H1 (cell line): ENCODE measurements at regions not wholly inside any gene's neighbourhood (a gene's known extent, or its start where the extent isn't known, plus 50 kb on each side); places are given as distances from the start of the nearest gene placed in this dataset.

ENCODE experiments used
- CTCF ChIA-PET: fragments of 300-600 bp; sonication (Branson Sonifier 250); formaldehyde crosslinking; loops from one replicate; lab custom pipeline; 2021; ENCODE audit not compliant: partially characterized antibody; lab: Charles Lee
- POLR2A ChIA-PET: fragments of 300-600 bp; sonication (Branson Sonifier 250); formaldehyde crosslinking; loops from one replicate; lab custom pipeline; 2021; ENCODE audit warnings: inconsistent platforms; ENCODE audit not compliant: partially characterized antibody; lab: Charles Lee
- DNase-seq, 2 experiments: peaks; one replicate each; pipeline versions ENCODE4 v3.0.0 to v3.0.0-alpha.2; 2010 to 2022; ENCODE audit warnings: low spot score in 2 of 2, low read depth in 1 of 2, mixed read lengths in 1 of 2
- FAIRE-seq: peaks from 2 replicates; lab custom pipeline; 2011; peaks lifted over from hg19 to GRCh38; lab: Jason Lieb, UNC
- H2AFZ ChIP-seq: 2 replicates; pipeline ENCODE4 v1.8.1; 2012; ENCODE audit warnings: low read length, inconsistent platforms
- H2AK5ac ChIP-seq: 2 replicates; pipeline ENCODE4 v1.6.1; 2013; ENCODE audit warnings: low read depth, low read length
- H2BK120ac ChIP-seq: replicated peaks from 2 replicates; pipeline ENCODE3; 2013; ENCODE audit warnings: low read depth, low read length, inconsistent platforms
- H2BK12ac ChIP-seq: 2 replicates; pipeline ENCODE4 v1.6.1; 2013; ENCODE audit warnings: low read depth, low read length
- H2BK15ac ChIP-seq: 2 replicates; pipeline ENCODE4 v1.6.1; 2013; ENCODE audit warnings: low read length
- H2BK20ac ChIP-seq: 2 replicates; pipeline ENCODE4 v1.6.1; 2013; ENCODE audit warnings: low read length
- H2BK5ac ChIP-seq: 2 replicates; pipeline ENCODE4 v1.6.1; 2013; ENCODE audit warnings: low read depth, low read length
- H3K14ac ChIP-seq: 2 replicates; pipeline ENCODE4 v1.6.1; 2013; ENCODE audit warnings: inconsistent platforms; ENCODE audit not compliant: insufficient read length
- H3K18ac ChIP-seq: 2 replicates; pipeline ENCODE4 v1.6.1; 2013; ENCODE audit warnings: low read length; ENCODE audit errors: extremely low read depth
- H3K23ac ChIP-seq: 2 replicates; pipeline ENCODE4 v1.6.1; 2013; ENCODE audit warnings: inconsistent platforms; ENCODE audit not compliant: insufficient read length
- H3K23me2 ChIP-seq: 2 replicates; pipeline ENCODE4 v1.6.1; 2013; ENCODE audit warnings: low read depth, low read length
- H3K27ac ChIP-seq: 2 replicates; pipeline ENCODE4 v1.6.1; 2011; ENCODE audit warnings: low read depth, low read length, inconsistent platforms
- H3K27me3 ChIP-seq, 4 experiments: replicated peaks in 1 of 4; 1 replicate in 1 of 4; 2 replicates in 3 of 4; pipeline versions ENCODE4 v1.6.1 to v1.8.1; 2011 to 2013; ENCODE audit warnings: low read length in 3 of 4, mild to moderate bottlenecking in 3 of 4, inconsistent platforms in 2 of 4, mixed read lengths in 2 of 4, moderate library complexity in 1 of 4; ENCODE audit not compliant: control insufficient read depth in 3 of 4, insufficient read depth in 3 of 4; ENCODE audit errors: extremely low read depth in 1 of 4
- H3K36me3 ChIP-seq, 4 experiments: 2 replicates each; pipeline versions ENCODE4 v1.6.1 to v1.8.1; 2011 to 2013; ENCODE audit warnings: mild to moderate bottlenecking in 4 of 4, low read length in 3 of 4, moderate library complexity in 2 of 4, control low read depth in 1 of 4, inconsistent platforms in 1 of 4; ENCODE audit not compliant: insufficient read depth in 4 of 4, control insufficient read depth in 2 of 4
- H3K4ac ChIP-seq: replicated peaks from 2 replicates; pipeline ENCODE3; 2013; ENCODE audit warnings: low read length, low read depth, mixed read lengths, inconsistent platforms; ENCODE audit not compliant: insufficient read length
- H3K4me1 ChIP-seq, 4 experiments: replicated peaks in 1 of 4; 1 replicate in 1 of 4; 2 replicates in 3 of 4; pipeline versions ENCODE4 v1.6.1 to v1.8.1; 2011 to 2013; ENCODE audit warnings: low read length in 3 of 4, inconsistent platforms in 2 of 4, mixed read lengths in 1 of 4; ENCODE audit not compliant: insufficient read depth in 4 of 4, control insufficient read depth in 3 of 4
- H3K4me2 ChIP-seq, 2 experiments: 2 replicates each; pipeline versions ENCODE4 v1.6.1 to v1.8.1; 2011 to 2013; ENCODE audit warnings: low read depth in 2 of 2, low read length in 2 of 2, control low read depth in 1 of 2, inconsistent platforms in 1 of 2, mild to moderate bottlenecking in 1 of 2; ENCODE audit not compliant: insufficient read depth in 1 of 2
- H3K4me3 ChIP-seq, 4 experiments: fragments of 200-600, 300-600 bp in 1 of 4; sonication (generic), shearing (Covaris generic), sonication (Bioruptor Twin) in 1 of 4; 2 replicates each; pipeline versions ENCODE4 v1.5.1 to v1.8.1; 2011 to 2016; ENCODE audit warnings: low read length in 4 of 4, low read depth in 3 of 4, control low read depth in 2 of 4, inconsistent platforms in 2 of 4, mild to moderate bottlenecking in 2 of 4, mixed read lengths in 1 of 4, moderate library complexity in 1 of 4; ENCODE audit not compliant: insufficient read depth in 2 of 4; ENCODE audit errors: extremely low read depth in 1 of 4
- H3K56ac ChIP-seq: replicated peaks from 2 replicates; pipeline ENCODE3; 2013; ENCODE audit warnings: low read depth, mild to moderate bottlenecking, mixed read lengths, low read length, inconsistent platforms; ENCODE audit not compliant: insufficient read length
- H3K79me1 ChIP-seq: 2 replicates; pipeline ENCODE4 v1.6.1; 2013; ENCODE audit warnings: low read depth, low read length, control low read depth
- H3K79me2 ChIP-seq, 2 experiments: 2 replicates each; pipeline versions ENCODE4 v1.6.1 to v1.8.1; 2012 to 2013; ENCODE audit warnings: low read length in 2 of 2, mild to moderate bottlenecking in 2 of 2, inconsistent platforms in 1 of 2; ENCODE audit not compliant: insufficient read depth in 2 of 2, control insufficient read depth in 1 of 2
- H3K9ac ChIP-seq, 4 experiments: replicated peaks in 1 of 4; 1 replicate in 1 of 4; 2 replicates in 3 of 4; pipeline versions ENCODE4 v1.6.1 to v1.8.1; 2011 to 2013; ENCODE audit warnings: low read depth in 3 of 4, low read length in 3 of 4, control low read depth in 2 of 4, mild to moderate bottlenecking in 2 of 4, moderate library complexity in 2 of 4, inconsistent platforms in 1 of 4; ENCODE audit errors: extremely low read depth in 1 of 4
- H3K9me3 ChIP-seq, 2 experiments: 2 replicates each; pipeline versions ENCODE4 v1.6.1 to v1.8.1; 2012 to 2013; ENCODE audit warnings: mild to moderate bottlenecking in 2 of 2, moderate library complexity in 2 of 2, control low read depth in 1 of 2, inconsistent platforms in 1 of 2, low read depth in 1 of 2, low read length in 1 of 2, mixed read lengths in 1 of 2; ENCODE audit not compliant: insufficient read depth in 2 of 2
- H4K20me1 ChIP-seq, 2 experiments: replicated peaks in 1 of 2; 2 replicates each; pipeline versions ENCODE3 to v1.8.1; 2011 to 2013; ENCODE audit warnings: inconsistent platforms in 2 of 2, low read length in 2 of 2, mild to moderate bottlenecking in 1 of 2; ENCODE audit not compliant: insufficient read depth in 2 of 2, control insufficient read depth in 1 of 2
- H4K5ac ChIP-seq: 2 replicates; pipeline ENCODE4 v1.6.1; 2013; ENCODE audit warnings: low read length, low read depth, mixed read lengths, inconsistent platforms; ENCODE audit not compliant: insufficient read length
- H4K8ac ChIP-seq: 2 replicates; pipeline ENCODE4 v1.8.0; 2013; ENCODE audit warnings: mild to moderate bottlenecking, moderate library complexity, low read length, inconsistent platforms; ENCODE audit not compliant: insufficient read depth; ENCODE audit errors: extremely low read depth
- H4K91ac ChIP-seq: replicated peaks from 2 replicates; pipeline ENCODE3; 2013; ENCODE audit warnings: low read length, mixed read lengths, inconsistent platforms; ENCODE audit not compliant: insufficient read length
- SAP30 ChIP-seq: fragments of 300-600 bp; sonication (generic); IDR thresholded peaks from 2 replicates; pipeline ENCODE4 v1.7.1; 2012; ENCODE audit warnings: low read length, moderate library complexity, mild to moderate bottlenecking, inconsistent platforms; ENCODE audit not compliant: insufficient read depth, insufficient replicate concordance
- YY1 ChIP-seq: IDR thresholded peaks from 2 replicates; pipeline ENCODE4 v1.6.1; 2011; ENCODE audit warnings: low read depth, mild to moderate bottlenecking, low read length
- WGBS, 2 experiments: shearing (Covaris generic) in 1 of 2; methylation state at CpG; one replicate each; pipeline versions ENCODE4 v1.1.6 to v1.1.7; 2013 to 2015; ENCODE audit warnings: low lambda C conversion rate in 2 of 2, mixed read lengths in 2 of 2, inconsistent platforms in 1 of 2, low coverage in 1 of 2, missing lambda C conversion rate in 1 of 2; ENCODE audit not compliant: insufficient replicate concordance in 2 of 2, insufficient coverage in 1 of 2, insufficient read length in 1 of 2; ENCODE audit errors: extremely low coverage in 1 of 2, missing lambda C conversion rate in 1 of 2; 5-methylcytosine and 5-hydroxymethylcytosine counted together

DNA sequence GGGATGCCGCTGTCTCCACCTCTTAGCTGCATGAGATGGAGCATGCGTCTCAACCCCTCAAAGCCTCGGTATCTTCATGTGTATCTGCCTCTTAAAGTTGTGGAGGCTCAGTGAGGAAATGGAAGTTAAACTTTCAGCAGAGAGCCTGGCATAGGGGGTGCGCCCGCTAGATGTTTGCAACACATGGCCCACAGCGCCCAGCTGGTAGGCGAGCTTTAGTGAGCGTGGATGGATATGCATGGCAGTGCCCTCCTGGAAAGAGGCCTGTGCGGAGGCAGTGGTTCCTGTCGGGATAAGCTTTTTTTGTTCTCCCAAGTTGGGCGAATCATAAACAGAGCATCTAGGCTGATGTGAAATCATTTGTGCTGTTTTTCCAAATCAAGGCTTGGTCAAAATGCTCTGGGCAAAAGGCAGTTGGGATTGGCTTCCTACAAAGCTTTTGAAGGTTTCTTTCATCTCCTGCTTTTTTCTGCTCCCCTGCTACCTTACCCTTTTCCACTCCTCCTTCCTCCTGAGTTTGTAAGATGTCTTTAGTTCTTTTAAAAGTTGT, 272.4 kb upstream of the TPM1 start:
- Histone ChIP-seq H2BK5ac (no peak overlapping the region), H2AK5ac (no peak overlapping the region), H4K5ac (no peak overlapping the region), H3K27me3 (no peaks in the 10 kb centered on the region), H3K23ac (no peak overlapping the region), H3K9ac (no peak overlapping the region), H3K27ac (no peak overlapping the region), H2BK15ac (no peak overlapping the region), H3K79me1 (no peaks in the 10 kb centered on the region), H3K4me3 (no peak overlapping the region), H3K4ac (no peak overlapping the region), H2BK20ac (no peak overlapping the region), H3K36me3 (peaks cover 0 to 6% (median 1%) of the 10 kb centered on the region in 4 experiments; a peak in 4 of 8 replicates), H3K56ac (no peak overlapping the region), H2AFZ (no peak overlapping the region), H3K18ac (no peak overlapping the region), H3K79me2 (no peaks in the 10 kb centered on the region), H4K91ac (no peak overlapping the region), H4K20me1 (no peaks in the 10 kb centered on the region), H2BK120ac (no peak overlapping the region), H2BK12ac (no peak overlapping the region), H3K14ac (no peak overlapping the region), H4K8ac (no peak overlapping the region), H3K9me3 (no peaks in the 10 kb centered on the region), H3K4me1 (peaks cover 0 to under 1% (median 0%) of the 10 kb centered on the region in 4 experiments; a peak in 1 of 7 replicates), H3K23me2 (no peaks in the 10 kb centered on the region), H3K4me2 (no peak overlapping the region)
- ChIA-PET CTCF (interaction anchor here (0.5 kb wide), 1 partner anchor 28 kb away, joined by 3 read pairs; no protein-coding TSS in a partner anchor), POLR2A (interaction anchor here (1.2 kb wide), 1 partner anchor 287 kb away, joined by 3 read pairs; no protein-coding TSS in a partner anchor)
- DNase-seq, result no peak
- WGBS, 2 experiments, result 91% methylated on average over 11 of the region's 11 CpGs; no CpG with 5 or more reads in 1 of the 2 experiments
- no peak for FAIRE-seq
- TF ChIP-seq YY1, result no peak
- no peak for TF ChIP-seq SAP30
